ENCODE measurements at regions not wholly inside any gene's neighbourhood (a gene's known extent, or its start where the extent isn't known, plus 50 kb on each side); places are given as distances from the start of the nearest gene placed in this dataset.
"Not testable (repeated sequence)": the region's sequence is repeated elsewhere in the genome, so short reads cannot be mapped to it uniquely, and the experiment has no call there.

DNA sequence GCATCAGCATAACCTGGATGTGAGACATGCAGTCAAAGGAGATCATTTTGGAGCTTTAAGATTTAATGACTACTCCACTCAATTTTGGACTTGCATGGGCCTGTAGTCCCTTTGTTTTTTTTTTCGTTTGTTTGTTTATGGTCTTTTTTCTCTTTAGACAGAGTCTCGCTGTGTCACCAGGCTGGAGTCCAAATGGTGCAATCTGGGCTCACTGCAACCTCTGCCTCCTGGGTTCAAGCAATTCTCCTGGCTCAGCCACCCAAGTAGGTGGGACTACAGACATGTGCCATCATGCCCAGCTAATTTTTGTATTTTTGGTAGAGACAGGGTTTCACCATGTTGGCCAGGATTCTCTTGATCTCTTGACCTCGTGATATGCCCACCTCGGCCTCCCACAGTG lies 673.8 kb downstream of the CDH9 start:
- not testable (repeated sequence) for DNase-seq

DNA sequence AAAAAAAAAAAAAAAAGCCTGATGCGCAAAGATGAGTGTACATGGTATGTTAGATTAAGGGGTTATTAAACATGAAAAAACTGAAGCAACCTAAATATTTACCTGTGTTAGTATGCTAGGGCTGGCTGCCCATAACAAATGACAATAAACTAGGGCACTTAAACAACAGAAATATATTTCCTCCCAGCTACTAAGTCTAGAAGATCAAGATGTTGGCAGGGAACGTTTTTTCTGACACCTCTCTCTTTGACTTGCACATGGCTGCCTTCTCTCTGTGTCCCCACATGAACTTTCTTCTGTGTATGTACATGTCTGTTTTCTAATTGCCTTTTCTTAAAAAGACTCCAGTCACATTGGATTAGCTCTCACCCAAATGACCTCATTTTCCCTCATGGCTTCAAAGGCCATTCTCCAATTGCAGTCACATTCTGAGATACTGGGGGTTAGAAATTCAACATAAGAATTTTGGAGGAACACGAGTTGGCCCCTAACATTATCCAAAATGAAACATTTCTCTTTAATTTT lies 694.5 kb downstream of the CDH9 start:
- no peak for DNase-seq

DNA sequence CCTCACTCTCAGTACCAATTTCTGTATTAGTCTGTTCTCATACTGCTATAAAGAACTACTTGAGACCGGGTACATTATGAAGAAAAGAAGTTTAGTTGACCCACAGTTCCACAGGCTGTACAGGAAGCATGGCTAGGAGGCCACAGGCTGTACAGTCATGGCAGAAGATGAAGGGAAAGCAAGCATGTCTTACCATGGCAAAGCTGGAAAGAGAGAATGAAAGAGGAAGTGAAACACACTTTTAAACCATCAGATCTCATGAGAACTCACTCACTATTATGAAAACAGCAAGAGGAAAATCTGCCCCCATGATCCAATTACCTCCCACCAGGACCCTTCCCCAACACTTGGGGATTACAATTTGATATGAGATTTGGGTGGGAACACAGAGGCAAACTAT lies 698.8 kb downstream of the CDH9 start:
- no peak for DNase-seq

DNA sequence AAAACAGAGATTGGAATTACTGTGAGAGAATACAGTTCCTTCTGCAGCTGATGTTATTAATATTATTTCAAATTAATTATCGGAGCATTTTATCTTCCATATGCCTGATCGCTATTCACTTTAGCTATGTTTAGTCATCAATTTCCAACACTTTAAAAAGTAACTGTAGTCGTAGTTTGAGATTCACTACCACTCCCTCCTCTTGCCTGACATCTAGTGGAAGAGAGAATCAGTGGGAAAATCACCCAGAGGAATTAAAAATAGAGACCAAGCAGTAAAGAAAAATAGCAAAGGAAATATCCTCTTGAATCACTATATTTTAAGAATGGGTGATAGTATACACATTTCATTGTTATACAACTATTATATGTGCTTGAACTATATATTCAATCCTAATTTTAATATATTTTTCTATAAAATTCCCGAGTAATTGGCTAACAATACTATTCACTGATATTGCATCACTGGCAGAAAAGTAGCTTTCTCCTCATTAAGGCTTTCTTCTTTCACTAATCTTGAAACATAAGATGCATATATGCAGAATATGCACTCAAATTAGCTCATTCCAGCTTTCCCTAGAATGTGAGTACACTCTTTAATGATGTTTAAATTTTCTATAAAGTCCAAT lies 708.7 kb downstream of the CDH9 start:
- no peak for DNase-seq

DNA sequence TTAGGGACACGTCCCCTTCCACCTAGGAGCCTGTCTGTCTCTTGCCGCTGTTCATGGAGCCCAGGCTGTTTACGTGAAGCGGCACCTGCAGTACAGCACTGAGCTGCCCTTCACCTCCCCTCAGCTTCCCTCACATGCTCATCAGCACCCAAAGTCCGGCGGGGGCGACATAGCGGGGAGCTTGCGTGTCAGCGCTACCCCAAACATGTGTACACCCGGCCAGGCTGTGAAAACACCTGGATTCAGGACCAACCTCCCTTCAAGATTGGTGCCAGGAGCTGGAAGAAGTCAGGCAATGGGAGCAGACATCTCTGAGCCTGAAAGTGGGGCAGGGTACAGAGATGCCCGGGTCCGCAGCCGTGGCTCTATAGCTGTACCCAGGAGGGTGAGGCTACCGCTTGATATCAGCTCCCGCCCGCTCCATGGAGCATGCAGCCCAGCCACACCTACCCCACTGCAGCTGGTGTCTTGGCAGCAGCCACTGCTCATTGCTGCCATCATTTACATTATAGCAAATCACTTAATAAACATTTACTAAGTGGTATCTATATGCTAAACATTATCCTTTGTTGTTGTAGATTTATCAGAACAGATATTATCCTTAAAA lies 712.1 kb downstream of the CDH9 start:
- DNase-seq = no peak

DNA sequence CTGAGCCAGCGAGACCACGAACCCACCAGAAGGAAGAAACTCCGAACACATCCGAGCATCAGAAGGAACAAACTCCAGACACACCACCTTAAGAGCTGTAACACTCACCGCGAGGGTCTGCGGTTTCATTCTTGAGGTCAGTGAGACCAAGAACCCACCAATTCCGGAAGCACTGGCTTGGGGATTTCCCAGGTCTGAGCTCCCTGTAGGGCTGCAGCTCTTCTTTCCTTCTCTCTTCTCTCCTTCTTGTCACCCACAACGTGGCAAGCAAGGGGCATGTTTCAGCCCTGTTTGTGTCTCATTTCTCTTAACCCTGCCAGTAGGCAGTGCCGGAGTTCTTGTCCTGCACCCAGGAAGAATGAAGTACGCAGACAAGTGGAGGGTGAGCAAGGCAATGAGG lies 713.0 kb downstream of the CDH9 start:
- DNase-seq = not testable (repeated sequence)

DNA sequence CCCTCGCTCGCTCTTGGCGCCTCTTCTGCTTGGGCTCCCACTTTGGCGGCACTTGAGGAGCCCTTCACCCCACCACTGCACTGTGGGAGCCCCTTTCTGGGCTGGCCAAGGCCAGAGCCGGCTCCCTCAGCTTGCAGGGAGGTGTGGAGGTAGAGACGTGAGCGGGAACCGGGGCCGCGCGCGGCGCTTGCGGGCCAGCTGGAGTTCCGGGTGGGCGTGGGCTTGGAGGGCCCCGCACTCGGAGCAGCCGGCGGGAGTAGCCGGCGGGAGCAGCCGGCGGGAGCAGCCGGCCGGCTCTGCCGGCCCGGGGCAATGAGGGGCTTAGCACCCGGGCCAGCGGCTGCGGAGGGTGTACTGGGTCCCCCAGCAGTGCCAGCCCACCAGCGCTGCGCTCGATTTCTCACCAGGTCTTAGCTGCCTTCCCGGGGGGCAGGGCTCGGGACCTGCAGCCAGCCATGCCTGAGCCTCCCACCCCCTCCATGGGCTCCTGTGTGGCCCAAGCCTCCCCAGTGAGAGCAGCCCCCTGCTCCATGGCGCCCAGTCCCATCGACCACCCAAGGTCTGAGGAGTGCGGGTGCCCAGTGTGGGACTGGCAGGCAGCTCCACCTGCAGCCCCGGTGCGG lies 714.0 kb downstream of the CDH9 start:
- DNase-seq = not testable (repeated sequence)

DNA sequence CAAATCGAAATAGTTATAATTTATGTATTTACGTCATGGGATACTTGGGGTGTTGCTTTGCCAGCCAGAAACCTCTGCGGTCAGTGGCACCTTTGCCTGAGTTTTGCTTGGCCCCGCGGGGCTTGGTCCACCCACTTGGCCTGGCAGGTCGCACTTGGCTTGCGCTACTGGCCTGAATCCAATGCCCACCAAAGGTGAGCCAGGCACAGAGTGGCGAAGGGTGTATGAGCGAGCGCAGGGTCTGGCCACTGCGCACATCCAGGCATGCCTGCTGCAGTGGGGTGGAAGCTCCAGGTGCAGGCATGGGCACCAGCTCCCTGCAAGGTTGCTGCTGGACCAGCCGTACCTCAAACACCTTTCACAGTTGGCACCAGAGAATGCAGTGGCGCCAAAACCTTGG lies 714.6 kb downstream of the CDH9 start:
- DNase-seq = no peak

DNA sequence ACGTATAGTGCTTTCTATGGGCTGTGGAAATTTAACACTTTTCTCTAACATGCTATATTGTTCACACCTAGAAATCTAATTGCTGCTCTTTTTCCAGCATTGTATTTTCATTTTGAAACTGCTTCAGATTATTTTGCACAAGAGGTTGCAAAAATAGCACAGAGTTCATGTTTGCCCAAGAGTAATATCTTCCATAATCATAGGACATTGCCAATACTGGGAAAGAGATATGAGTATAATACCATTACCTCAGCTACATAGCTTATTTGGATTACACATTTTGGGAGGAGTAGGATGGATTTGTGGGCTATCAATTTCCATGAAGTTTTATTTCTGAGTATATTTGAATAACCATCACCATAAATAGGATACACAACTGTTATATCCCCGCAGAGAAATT lies 717.1 kb downstream of the CDH9 start:
- no peak for DNase-seq

DNA sequence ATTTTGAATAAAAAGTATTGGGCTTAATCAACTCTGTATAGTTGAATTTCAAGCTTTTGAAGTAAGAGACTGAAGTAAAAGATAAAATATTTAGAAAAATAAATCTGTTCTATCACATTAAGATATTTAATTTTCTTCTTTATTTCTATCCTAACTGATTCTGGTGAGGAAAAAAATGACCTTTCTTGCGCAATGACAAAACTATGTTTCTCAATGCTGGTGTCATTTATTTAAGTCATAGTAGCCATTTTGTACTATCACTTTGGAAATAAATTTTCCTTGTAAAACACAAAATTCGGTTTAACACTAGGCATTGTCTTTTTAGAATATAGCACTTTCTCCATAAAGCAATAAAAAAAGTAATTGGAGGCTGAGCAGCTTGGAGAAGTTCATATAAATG lies 728.0 kb downstream of the CDH9 start:
- no peak for DNase-seq

DNA sequence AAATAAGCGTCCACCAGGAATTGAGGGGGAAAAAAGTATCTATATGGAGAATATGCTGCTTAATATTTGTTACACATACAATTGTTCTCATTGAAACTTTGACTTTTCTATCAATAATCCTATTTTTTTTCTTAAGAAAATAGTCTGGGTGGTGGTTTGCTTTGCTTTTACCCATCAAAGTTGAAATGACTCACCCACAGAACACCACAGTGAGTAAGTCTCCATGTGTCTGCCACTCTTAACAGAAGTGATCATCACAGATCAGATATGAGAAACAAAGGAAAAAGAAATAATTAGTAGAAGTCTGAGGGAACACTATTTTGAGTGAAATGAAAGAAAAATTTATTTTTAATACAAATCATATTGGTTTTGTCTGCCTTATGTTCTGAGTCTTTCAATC lies 742.8 kb downstream of the CDH9 start:
- DNase-seq = no peak

DNA sequence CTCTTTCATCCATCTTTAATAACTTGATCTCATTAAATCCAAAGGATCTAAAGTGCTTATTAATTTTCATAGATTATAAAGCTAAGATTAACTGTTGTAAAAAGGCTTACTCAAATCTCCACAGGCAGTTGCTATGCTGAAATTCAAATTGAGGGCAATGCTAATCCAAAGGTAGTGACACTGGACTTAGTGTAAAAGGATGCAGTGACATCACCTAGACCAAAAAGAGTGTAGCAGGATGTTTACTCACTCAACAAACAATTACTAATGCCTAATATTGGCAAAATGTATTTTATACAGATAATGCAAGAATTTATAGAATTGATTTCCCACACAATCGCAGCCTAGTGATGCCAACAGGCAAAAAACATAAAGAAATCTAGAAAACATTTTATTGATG lies 756.2 kb downstream of the CDH9 start:
- no peak for DNase-seq

DNA sequence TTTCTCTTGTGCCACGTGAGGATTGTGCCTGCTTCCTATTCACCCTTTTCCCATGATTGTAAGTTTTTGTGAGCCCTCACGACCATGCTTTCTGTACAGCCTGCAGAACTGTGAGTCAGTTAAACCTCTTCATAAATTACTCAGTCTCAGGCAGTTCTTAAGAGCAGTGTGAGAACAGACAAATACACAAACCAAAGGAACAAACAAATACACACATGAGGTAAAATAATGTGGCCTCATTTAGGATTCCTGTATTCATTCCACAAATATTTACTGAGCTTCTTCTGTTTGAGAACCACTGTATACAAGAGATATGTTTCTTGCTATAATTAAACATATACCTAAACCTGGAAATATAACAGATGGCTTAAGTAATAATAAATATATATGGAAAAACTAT lies 760.3 kb downstream of the CDH9 start:
- DNase-seq = no peak

DNA sequence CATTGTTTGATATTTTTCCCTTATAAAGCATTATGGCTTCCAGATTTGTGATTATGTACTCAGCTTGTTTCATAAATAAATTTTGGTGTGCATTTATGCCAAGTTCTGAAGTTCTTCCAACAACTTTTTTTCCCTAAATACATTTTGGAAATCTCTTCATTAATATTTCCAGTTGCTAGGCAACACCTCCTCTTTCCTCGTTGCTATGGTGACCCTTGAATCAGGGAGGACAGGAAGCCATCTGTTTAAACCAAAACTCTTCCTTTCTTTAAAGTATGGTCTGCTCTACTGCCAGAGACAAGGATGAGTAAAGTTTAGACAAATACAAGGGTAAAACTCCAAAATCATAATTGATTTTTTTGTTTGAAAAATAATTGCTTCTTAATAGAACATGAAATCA lies 779.3 kb downstream of the CDH9 start:
- DNase-seq = no peak

DNA sequence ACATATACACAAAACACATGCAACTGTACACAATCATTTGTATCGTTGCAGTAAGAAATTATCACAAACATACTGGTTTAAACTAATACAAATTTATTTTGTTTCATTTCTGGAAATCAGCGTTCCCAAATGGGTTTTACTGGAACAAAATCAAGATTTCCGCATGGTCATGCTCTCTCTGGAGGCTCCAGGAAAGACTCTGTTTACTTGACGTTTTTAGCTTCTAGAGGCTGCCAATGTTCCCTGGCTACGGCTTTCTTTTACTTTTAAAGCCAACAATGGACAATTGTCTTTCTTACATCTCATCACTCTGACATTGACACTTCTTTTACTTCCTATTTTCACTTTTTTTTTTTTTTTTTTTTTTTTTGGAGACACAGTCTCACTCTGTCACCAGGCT lies 793.1 kb downstream of the CDH9 start:
- DNase-seq = no peak

DNA sequence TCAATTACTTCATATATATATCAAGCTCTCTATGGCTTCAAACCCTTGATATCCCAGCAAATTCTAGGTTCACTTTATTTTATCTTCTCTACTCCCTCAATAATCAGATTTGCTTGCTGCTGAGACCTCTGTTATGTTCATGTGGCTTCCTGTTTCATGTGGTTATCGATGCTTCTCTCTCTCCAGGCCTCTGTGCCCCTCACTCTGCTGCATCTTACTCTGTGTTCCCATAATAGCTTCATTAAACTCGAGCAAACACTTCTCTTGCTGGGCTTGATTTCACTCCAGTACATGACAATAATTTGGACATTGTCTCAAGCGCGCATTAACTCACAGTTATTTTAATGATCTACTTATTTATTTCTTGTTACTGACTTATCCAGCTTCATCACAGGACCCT lies 798.8 kb downstream of the CDH9 start:
- DNase-seq = no peak

DNA sequence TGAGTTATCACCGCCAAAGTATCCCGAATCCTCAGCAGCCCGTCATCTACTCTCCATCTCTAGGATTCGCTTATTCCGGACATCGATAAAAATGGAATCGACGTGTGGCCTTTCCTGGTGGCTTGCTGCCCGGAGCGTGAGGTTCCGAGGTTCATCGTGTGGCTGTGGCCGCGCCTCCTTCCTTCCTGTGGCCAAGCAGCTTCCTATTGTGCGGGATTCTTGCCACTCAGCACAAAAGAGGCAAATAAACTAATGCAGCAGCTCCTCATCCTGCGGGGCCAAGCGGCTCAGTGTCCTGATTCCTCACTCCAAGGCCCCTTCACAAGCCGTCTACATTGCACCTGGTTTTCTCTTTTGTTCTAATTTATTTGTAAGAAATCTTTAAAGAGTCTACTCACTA lies 800.9 kb downstream of the CDH9 start:
- DNase-seq = no peak

DNA sequence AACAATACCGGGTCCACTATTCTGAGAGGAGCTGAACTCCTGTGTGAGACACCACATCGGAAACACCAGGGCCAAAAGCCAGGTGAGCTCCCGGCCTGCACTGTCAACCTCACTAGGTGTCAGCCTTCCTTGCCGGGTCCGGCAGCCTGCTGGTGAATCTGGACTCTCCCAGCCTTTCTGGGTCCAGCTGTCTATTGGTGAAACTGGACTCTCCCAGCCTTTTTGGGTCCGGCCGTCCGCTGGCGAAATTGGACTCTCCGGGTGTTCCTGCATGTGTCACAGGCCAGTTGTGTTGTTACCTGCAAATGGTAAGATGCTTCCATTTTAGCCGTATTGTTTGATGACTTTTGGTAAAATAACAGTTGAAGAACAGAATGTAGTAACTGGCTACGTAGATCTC lies 801.5 kb downstream of the CDH9 start:
- DNase-seq = no peak

DNA sequence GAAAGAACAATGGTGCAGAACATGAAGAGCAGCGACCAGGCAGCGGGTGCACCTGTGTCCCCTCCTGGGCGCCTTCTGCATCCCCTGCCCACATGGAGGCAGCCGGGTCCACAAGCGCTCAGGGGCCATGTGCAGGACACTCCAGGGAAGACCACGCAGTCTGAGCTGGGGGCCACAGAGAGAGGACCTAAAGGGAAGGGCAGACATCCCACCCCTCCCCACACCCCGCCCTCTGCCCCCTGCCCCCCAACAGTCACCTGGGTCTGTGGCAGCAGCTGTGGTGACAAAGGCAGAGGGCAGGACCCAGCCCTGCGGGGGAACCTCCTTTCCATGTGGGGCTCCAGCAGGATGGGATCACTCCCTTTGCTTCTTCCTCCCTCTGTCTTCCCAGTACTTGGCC lies 805.7 kb downstream of the CDH9 start:
- DNase-seq = no peak

DNA sequence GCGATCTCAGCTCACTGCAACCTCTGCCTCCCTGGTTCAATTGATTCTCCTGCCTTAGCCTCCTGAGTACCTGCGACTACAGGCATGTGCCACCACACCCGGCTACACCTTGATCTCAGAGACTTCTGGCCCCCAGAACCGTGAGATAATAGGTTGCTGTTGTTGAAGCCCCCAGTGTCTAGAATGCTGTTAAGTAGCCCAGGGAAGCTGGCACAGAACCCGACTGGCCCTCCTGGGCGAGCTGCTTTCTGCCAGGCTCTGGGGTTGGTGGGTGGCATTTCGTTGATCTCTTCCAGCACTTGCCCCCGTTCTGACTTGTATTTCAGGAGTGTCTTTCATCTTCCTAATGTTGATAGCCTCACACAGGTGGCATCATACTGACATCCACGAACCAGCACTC lies 807.1 kb downstream of the CDH9 start:
- DNase-seq = no peak

DNA sequence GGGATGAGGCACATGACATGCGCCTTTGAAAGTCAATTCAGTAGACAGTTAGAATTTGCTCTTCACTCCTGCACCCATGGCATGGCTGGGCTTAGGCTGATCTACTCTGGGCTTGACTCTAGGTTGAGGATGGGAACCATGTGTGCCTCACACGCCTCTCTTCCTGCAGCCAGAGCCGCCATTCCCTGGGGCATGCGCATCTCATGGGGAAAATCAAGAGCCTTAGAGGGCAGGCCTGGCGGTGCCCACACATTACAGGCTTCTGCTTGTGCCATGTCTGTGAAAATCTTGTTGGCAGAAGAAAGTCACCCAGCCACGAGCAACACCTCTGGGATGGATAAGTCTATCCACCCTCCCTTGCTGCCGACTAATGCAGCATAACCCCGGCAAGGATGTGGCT lies 808.5 kb downstream of the CDH9 start:
- no peak for DNase-seq

DNA sequence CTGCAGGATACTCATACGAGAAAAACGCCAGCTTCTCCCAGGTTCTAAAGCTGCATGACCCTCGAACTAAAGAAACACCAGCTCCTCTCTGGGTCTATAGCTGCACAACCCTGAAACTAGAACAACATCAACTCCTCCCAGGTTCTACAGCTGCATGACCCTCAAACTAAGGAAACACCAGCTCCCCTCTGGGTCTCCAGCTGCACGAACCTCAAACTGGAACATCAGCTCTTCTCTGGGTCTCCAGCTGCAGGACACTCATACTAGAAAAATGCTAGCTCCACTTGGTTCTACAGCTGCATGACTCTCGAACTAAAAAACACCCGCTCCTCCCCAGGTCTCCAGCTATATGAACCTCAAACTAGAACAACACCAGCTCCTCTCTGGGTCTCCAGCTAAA lies 811.1 kb downstream of the CDH9 start:
- no peak for DNase-seq

DNA sequence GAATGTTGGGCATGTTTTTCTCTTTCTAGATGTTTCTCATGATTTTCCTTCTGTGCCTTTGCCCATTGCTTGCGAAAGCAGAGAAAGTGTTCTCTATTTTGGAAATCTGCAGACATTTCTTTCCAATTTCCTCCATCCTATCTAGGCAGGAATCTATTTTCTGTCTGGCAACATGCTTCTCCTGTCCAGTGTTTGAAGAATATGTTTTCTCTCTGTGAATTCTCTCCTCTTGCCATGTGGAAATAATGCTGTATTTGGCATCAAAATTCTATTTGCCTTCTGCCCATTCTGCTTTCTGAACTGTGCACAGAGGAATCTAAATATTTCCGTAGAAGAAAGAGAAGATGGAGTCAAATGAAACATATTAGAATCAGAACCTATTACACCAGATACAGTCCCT lies 833.3 kb downstream of the CDH9 start:
- no peak for DNase-seq

DNA sequence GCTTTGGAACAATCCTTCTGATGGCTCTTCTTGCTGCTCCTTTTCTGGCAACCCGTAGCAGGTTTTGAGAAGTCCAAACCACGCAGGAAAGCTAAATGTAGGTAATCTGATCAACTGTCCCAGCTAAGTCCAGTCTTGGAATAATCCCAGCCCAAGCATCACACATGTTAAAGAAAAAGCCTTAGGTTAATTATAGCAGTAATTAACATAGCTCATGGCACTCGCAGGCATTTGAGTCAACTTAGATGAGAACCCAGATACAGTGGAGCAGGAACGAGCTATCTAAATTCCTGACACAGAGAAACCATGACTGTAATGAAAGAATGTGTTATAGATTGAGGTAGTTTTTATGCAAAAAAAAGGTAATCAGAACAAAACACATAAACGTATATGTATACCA lies 844.8 kb downstream of the CDH9 start:
- DNase-seq = no peak

DNA sequence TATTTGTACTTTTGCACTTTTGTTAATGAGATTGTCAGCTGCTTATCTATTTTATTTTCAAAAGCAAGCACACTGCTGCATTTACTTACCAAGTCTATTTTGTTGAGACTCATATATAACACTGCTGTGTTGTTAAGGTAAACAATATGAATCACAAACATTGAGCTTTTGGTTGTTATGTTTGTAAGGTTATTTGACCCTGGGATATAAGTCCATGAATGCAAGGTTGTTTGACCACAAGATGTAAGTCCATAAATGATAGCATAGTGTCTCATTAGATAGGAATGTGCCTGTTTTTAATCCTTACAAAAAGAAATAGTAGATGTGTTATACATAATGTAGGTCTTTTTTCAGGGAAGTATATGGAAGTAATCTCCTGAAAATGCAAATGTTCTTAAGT lies 845.9 kb downstream of the CDH9 start:
- no peak for DNase-seq

Measured in activated T-cell treated with anti-CD3 and anti-CD28 coated beads, Interleukin-2, amount 50 U/mL, for 48 hours (primary cell).